SKM-1 treated with dmso at 0.1 percent for 144 hours (cell line): ENCODE measurements at regions not wholly inside any gene's neighbourhood (a gene's known extent, or its start where the extent isn't known, plus 50 kb on each side); places are given as distances from the start of the nearest gene placed in this dataset.
"Not testable (repeated sequence)": the region's sequence is repeated elsewhere in the genome, so short reads cannot be mapped to it uniquely, and the experiment has no call there.

Experiments
- DNase-seq: peaks from one replicate; lab custom pipeline; 2025; ENCODE audit not compliant: unreplicated experiment; lab: John Stamatoyannopoulos, UW

- no peak for DNase-seq
Measured at GRCh38 chr11:81990659-81991443, 742.8 kb downstream of the FAM181B start.

- DNase-seq, result no peak
Measured at GRCh38 chr11:81989093-81989492, 744.6 kb downstream of the FAM181B start.

- no peak for DNase-seq
Measured at GRCh38 chr11:81987829-81988472, 745.7 kb downstream of the FAM181B start.

- DNase-seq, result no peak
Measured at GRCh38 chr11:81986556-81987161, 747.0 kb downstream of the FAM181B start.

GRCh38 chr11:81979448-81979847 lies 754.2 kb downstream of the FAM181B start:
- DNase-seq, result peak; percentile 34

GRCh38 chr11:81975261-81975900 lies 758.3 kb downstream of the FAM181B start:
- DNase-seq, result no peak

- DNase-seq, result no peak
Measured at GRCh38 chr11:81970886-81971285, 762.8 kb downstream of the FAM181B start.

- DNase-seq, result no peak
Measured at GRCh38 chr11:81967242-81967641, 766.4 kb downstream of the FAM181B start.

GRCh38 chr11:81966340-81966739 lies 767.3 kb downstream of the FAM181B start:
- DNase-seq, result no peak

GRCh38 chr11:81963018-81963417 lies 770.6 kb downstream of the FAM181B start:
- DNase-seq, result no peak

GRCh38 chr11:81960443-81960842 lies 773.2 kb downstream of the FAM181B start:
- DNase-seq, result no peak

- DNase-seq, result no peak
Measured at GRCh38 chr11:81959341-81959740, 774.3 kb downstream of the FAM181B start.

GRCh38 chr11:81954301-81954700 lies 779.4 kb downstream of the FAM181B start:
- not testable (repeated sequence) for DNase-seq

- DNase-seq, result no peak
Measured at GRCh38 chr11:81946831-81947230, 786.8 kb downstream of the FAM181B start.

GRCh38 chr11:81942646-81943045 lies 791.0 kb downstream of the FAM181B start:
- DNase-seq, result peak; percentile 23

- DNase-seq, result no peak
Measured at GRCh38 chr11:81941998-81942397, 791.7 kb downstream of the FAM181B start.

- DNase-seq, result no peak
Measured at GRCh38 chr11:81932303-81932702, 801.4 kb downstream of the FAM181B start.

- no peak for DNase-seq
Measured at GRCh38 chr11:81920205-81920604, 813.5 kb downstream of the FAM181B start.

- no peak for DNase-seq
Measured at GRCh38 chr11:81916451-81916850, 817.2 kb downstream of the FAM181B start.

- DNase-seq, result no peak
Measured at GRCh38 chr11:81915045-81915444, 818.6 kb downstream of the FAM181B start.

GRCh38 chr11:81913793-81914192 lies 819.9 kb downstream of the FAM181B start:
- no peak for DNase-seq

GRCh38 chr11:81907996-81908395 lies 825.7 kb downstream of the FAM181B start:
- no peak for DNase-seq
